H1 (cell line): ENCODE measurements at regions not wholly inside any gene's neighbourhood (a gene's known extent, or its start where the extent isn't known, plus 50 kb on each side); places are given as distances from the start of the nearest gene placed in this dataset.

Experiments
- BACH1 ChIP-seq: IDR thresholded peaks from 2 replicates; pipeline ENCODE4 v1.6.1; 2012; ENCODE audit warnings: low read length, improper control_type of control experiment
- CTCF ChIP-seq, 3 experiments: IDR thresholded peaks; 1 replicate in 2 of 3; 2 replicates in 1 of 3; pipeline versions ENCODE4 v1.5.1 to v1.6.1; 2011; ENCODE audit warnings: low read length in 3 of 3, mild to moderate bottlenecking in 3 of 3, inconsistent platforms in 2 of 3, low read depth in 1 of 3, moderate library complexity in 1 of 3; ENCODE audit not compliant: insufficient read depth in 1 of 3; ENCODE audit errors: control extremely low read depth in 1 of 3
- EZH2 ChIP-seq: fragments of 200-600 bp; sonication (generic); IDR thresholded peaks from 2 replicates; pipeline ENCODE4 v1.7.1; 2012; ENCODE audit warnings: low read depth, mild to moderate bottlenecking, moderate library complexity, low read length, inconsistent platforms; ENCODE audit not compliant: severe bottlenecking
- GABPA ChIP-seq: IDR thresholded peaks from 2 replicates; pipeline ENCODE4 v1.6.1; 2011; ENCODE audit warnings: mild to moderate bottlenecking, low read length, moderate library complexity, borderline replicate concordance; ENCODE audit not compliant: insufficient read depth
- KDM1A ChIP-seq: fragments of 200-600, 300-600 bp; sonication (generic); IDR thresholded peaks from 2 replicates; pipeline ENCODE4 v1.7.1; 2016; ENCODE audit warnings: mild to moderate bottlenecking, low read length, borderline replicate concordance
- PHF8 ChIP-seq: fragments of 200-600 bp; sonication (generic); conservative IDR thresholded peaks from 2 replicates; pipeline ENCODE4 v1.7.1; 2012; ENCODE audit warnings: low read depth, mild to moderate bottlenecking, inconsistent platforms, low read length, moderate library complexity
- POLR2A ChIP-seq, 2 experiments: IDR thresholded peaks; 1 replicate in 1 of 2; 2 replicates in 1 of 2; pipeline ENCODE4 v1.6.1; 2011; ENCODE audit warnings: low read depth in 2 of 2, low read length in 2 of 2, mild to moderate bottlenecking in 2 of 2; ENCODE audit errors: control extremely low read depth in 1 of 2
- POLR2AphosphoS5 ChIP-seq: IDR thresholded peaks from 2 replicates; pipeline ENCODE4 v1.6.1; 2011; ENCODE audit warnings: low read depth, low read length
- RFX5 ChIP-seq: IDR thresholded peaks from 2 replicates; pipeline ENCODE4 v1.6.1; 2011; ENCODE audit warnings: low read depth, low read length, improper control_type of control experiment, borderline replicate concordance
- SIN3A ChIP-seq, 2 experiments: IDR thresholded peaks in 1 of 2; conservative IDR thresholded peaks in 1 of 2; 2 replicates each; pipeline ENCODE4 v1.6.1; 2011 to 2012; ENCODE audit warnings: low read length in 2 of 2, improper control_type of control experiment in 1 of 2, low read depth in 1 of 2, mild to moderate bottlenecking in 1 of 2
- SP2 ChIP-seq: IDR thresholded peaks from 2 replicates; pipeline ENCODE4 v1.6.1; 2012; ENCODE audit warnings: mild to moderate bottlenecking, low read length, inconsistent platforms
- SUZ12 ChIP-seq: fragments of 200-600 bp; sonication (generic); IDR thresholded peaks from 2 replicates; pipeline ENCODE4 v1.6.1; 2012; ENCODE audit warnings: mild to moderate bottlenecking, inconsistent platforms, low read length, moderate library complexity, mixed read lengths
- YY1 ChIP-seq: IDR thresholded peaks from 2 replicates; pipeline ENCODE4 v1.6.1; 2011; ENCODE audit warnings: low read depth, mild to moderate bottlenecking, low read length

- TF ChIP-seq YY1 (no peak), BACH1 (no peak), CTCF (IDR thresholded peaks at IDR 0.05; ENCODE audit: control extremely low read depth in 1 of 3, insufficient read depth in 1 of 3, low read depth in 1 of 3, low read length in 3 of 3) (no peak), EZH2 (no peak), RFX5 (no peak), POLR2A (IDR thresholded peaks at IDR 0.05; ENCODE audit: control extremely low read depth in 1 of 2, low read depth in 2 of 2, low read length in 2 of 2) (no peak), SP2 (no peak), SIN3A (conservative IDR thresholded peaks at IDR 0.05 in 1 of 2, IDR thresholded peaks at IDR 0.05 in 1 of 2; ENCODE audit: low read depth in 1 of 2, low read length in 2 of 2) (no peak), KDM1A (no peak), PHF8 (no peak), POLR2AphosphoS5 (no peak), SUZ12 (no peak), GABPA (no peak)
Measured at GRCh38 chr1:209256766-209257350, 326.7 kb upstream of the CAMK1G start.
